Natural killer cell (primary cell): ENCODE measurements at regions not wholly inside any gene's neighbourhood (a gene's known extent, or its start where the extent isn't known, plus 50 kb on each side); places are given as distances from the start of the nearest gene placed in this dataset.

Experiments
- ATAC-seq, 3 donors: fragments of 150-1000 bp in 2 of 3; fragments of 200-7000 bp in 1 of 3; cut with Tn5 transposase; 1 replicate in 1 of 3; 2 replicates in 2 of 3; pipeline ENCODE4 v1.10.0; 2021; ENCODE audit warnings: mild to moderate bottlenecking in 2 of 3, moderate library complexity in 2 of 3
- DNase-seq, 2 donors: peaks; one replicate each; pipeline versions ENCODE4 v3.0.0 to v3.0.0-alpha.2; 2013 to 2021; ENCODE audit warnings: mixed read lengths in 1 of 2
- H3K27ac ChIP-seq: one replicate; pipeline ENCODE4 v1.5.1; 2013; ENCODE audit warnings: mild to moderate bottlenecking, low read length
- H3K27me3 ChIP-seq: one replicate; pipeline ENCODE4 v1.6.1; 2013; ENCODE audit warnings: low read length; ENCODE audit not compliant: control insufficient read depth, insufficient read depth
- H3K36me3 ChIP-seq: one replicate; pipeline ENCODE4 v1.6.1; 2013; ENCODE audit warnings: low read length; ENCODE audit not compliant: control insufficient read depth, insufficient read depth
- H3K4me1 ChIP-seq: one replicate; pipeline ENCODE4 v1.6.1; 2013; ENCODE audit warnings: low read length; ENCODE audit not compliant: control insufficient read depth, insufficient read depth
- H3K4me3 ChIP-seq: one replicate; pipeline ENCODE4 v1.5.1; 2013; ENCODE audit warnings: low read length
- H3K9me3 ChIP-seq: one replicate; pipeline ENCODE4 v1.6.1; 2013; ENCODE audit warnings: low read length; ENCODE audit not compliant: control insufficient read depth, insufficient read depth
- H3K27ac Mint-ChIP-seq, 2 donors: one replicate each; pipeline ENCODE4 v1.8.0; 2022; ENCODE audit warnings: mild to moderate bottlenecking in 2 of 2, mixed read lengths in 2 of 2, moderate library complexity in 1 of 2
- H3K27me3 Mint-ChIP-seq, 2 donors: one replicate each; pipeline ENCODE4 v1.8.0; 2022; ENCODE audit warnings: low read depth in 2 of 2, mixed read lengths in 2 of 2
- H3K36me3 Mint-ChIP-seq: one replicate; pipeline ENCODE4 v1.8.0; 2022; ENCODE audit warnings: mixed read lengths
- H3K4me1 Mint-ChIP-seq, 2 donors: one replicate each; pipeline ENCODE4 v1.8.0; 2022; ENCODE audit warnings: mixed read lengths in 2 of 2
- H3K4me3 Mint-ChIP-seq: one replicate; pipeline ENCODE4 v1.8.0; 2022; ENCODE audit warnings: mild to moderate bottlenecking, moderate library complexity, mixed read lengths
- H3K9me3 Mint-ChIP-seq, 2 donors: one replicate each; pipeline ENCODE4 v1.8.0; 2022; ENCODE audit warnings: mixed read lengths in 2 of 2
- CTCF ChIP-seq: fragments of 200-600 bp; IDR thresholded peaks from one replicate; pipeline ENCODE4 v1.8.0; 2022; ENCODE audit warnings: antibody characterized with exemption
- WGBS: methylation state at CpG from one replicate; pipeline ENCODE4 v1.1.7; 2013; ENCODE audit warnings: missing lambda C conversion rate; ENCODE audit not compliant: insufficient coverage; 5-methylcytosine and 5-hydroxymethylcytosine counted together
- intact Hi-C: fragments of 100-400 bp; cut with micrococcal nuclease; formaldehyde crosslinking; loops from one replicate; pipeline ENCODE4 v1.14.2; 2022

DNA sequence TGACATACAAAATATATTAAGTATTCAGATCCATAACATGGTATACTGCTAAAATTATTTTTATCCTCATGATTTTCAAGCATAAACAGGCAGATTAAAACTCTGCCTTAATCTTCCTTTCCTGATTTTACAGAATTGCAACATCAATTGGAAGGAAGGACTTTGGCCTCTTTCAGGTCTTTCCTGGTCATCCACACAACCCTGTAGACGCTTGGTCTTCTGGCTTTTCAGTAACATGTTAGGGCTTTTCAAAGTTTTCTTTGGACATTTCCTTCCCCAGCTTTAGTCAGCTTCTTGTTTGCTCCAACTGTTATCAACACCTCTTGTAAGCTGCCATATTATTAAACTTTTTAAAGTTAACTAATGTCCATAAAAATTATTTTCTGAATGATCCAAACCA lies 1364.9 kb upstream of the NRXN1 start:
- no peaks in the 10 kb centered on the region for H3K36me3 ChIP-seq
- intact Hi-C loops, result no loop called here
- H3K4me1 ChIP-seq, result no peaks in the 10 kb centered on the region
- H3K27ac ChIP-seq, result no peak overlapping the region
- no peak for ATAC-seq
- TF ChIP-seq CTCF, result no peak
- Mint-ChIP-seq H3K4me3 (no peak overlapping the region), H3K9me3 (peaks cover 13 to 23% of the 10 kb centered on the region in 2 donors), H3K36me3 (peaks cover 7% of the 10 kb centered on the region), H3K27ac (no peak overlapping the region), H3K27me3 (no peaks in the 10 kb centered on the region), H3K4me1 (no peaks in the 10 kb centered on the region)
- H3K9me3 ChIP-seq, result peaks cover 5% of the 10 kb centered on the region
- no peaks in the 10 kb centered on the region for H3K27me3 ChIP-seq
- H3K4me3 ChIP-seq, result no peak overlapping the region
- 87% methylated on average over 1 of the region's 1 CpG for WGBS
- no peak for DNase-seq

GRCh38 chr2:52395912-52396311 lies 1364.0 kb upstream of the NRXN1 start:
- Histone ChIP-seq H3K4me1 (no peaks in the 10 kb centered on the region), H3K36me3 (no peaks in the 10 kb centered on the region), H3K4me3 (no peak overlapping the region), H3K27ac (no peak overlapping the region), H3K27me3 (no peaks in the 10 kb centered on the region), H3K9me3 (peaks cover 5% of the 10 kb centered on the region)
- no peak for TF ChIP-seq CTCF
- peaks cover 13 to 23% of the 10 kb centered on the region in 2 donors for H3K9me3 Mint-ChIP-seq
- H3K4me1 Mint-ChIP-seq, result no peaks in the 10 kb centered on the region
- 100% methylated on average over 1 of the region's 1 CpG for WGBS
- no peaks in the 10 kb centered on the region for H3K27me3 Mint-ChIP-seq
- H3K36me3 Mint-ChIP-seq, result peaks cover 12% of the 10 kb centered on the region
- DNase-seq (no peak), ATAC-seq (no peak)
- intact Hi-C loops, result no loop called here
- H3K27ac Mint-ChIP-seq, result no peak overlapping the region
- H3K4me3 Mint-ChIP-seq, result no peak overlapping the region

GRCh38 chr2:52391621-52392020 lies 1359.7 kb upstream of the NRXN1 start:
- no peak for DNase-seq
- no CpG with 5 or more reads among the region's 1 CpG for WGBS
- Mint-ChIP-seq H3K27ac (no peak overlapping the region), H3K4me1 (no peaks in the 10 kb centered on the region), H3K4me3 (no peak overlapping the region), H3K36me3 (peaks cover 9% of the 10 kb centered on the region), H3K27me3 (no peaks in the 10 kb centered on the region), H3K9me3 (peaks cover 14 to 17% of the 10 kb centered on the region in 2 donors)
- no peaks in the 10 kb centered on the region for H3K27me3 ChIP-seq
- intact Hi-C loops, result no loop called here
- no peaks in the 10 kb centered on the region for H3K4me1 ChIP-seq
- no peaks in the 10 kb centered on the region for H3K36me3 ChIP-seq
- no peak for ATAC-seq
- H3K9me3 ChIP-seq, result peaks cover 5% of the 10 kb centered on the region
- TF ChIP-seq CTCF, result no peak
- H3K27ac ChIP-seq, result no peak overlapping the region
- no peak overlapping the region for H3K4me3 ChIP-seq

GRCh38 chr2:52390651-52391050 lies 1358.7 kb upstream of the NRXN1 start:
- Mint-ChIP-seq H3K27ac (no peak overlapping the region), H3K36me3 (peaks cover 9% of the 10 kb centered on the region), H3K9me3 (peaks cover 17 to 21% of the 10 kb centered on the region in 2 donors), H3K4me1 (no peaks in the 10 kb centered on the region), H3K4me3 (no peak overlapping the region), H3K27me3 (no peaks in the 10 kb centered on the region)
- H3K27me3 ChIP-seq, result no peaks in the 10 kb centered on the region
- DNase-seq (no peak), ATAC-seq (no peak)
- intact Hi-C loops, result no loop called here
- TF ChIP-seq CTCF, result no peak
- H3K4me3 ChIP-seq, result no peak overlapping the region
- H3K4me1 ChIP-seq, result no peaks in the 10 kb centered on the region
- no peaks in the 10 kb centered on the region for H3K36me3 ChIP-seq
- no peak overlapping the region for H3K27ac ChIP-seq
- H3K9me3 ChIP-seq, result peaks cover 5% of the 10 kb centered on the region
